ENCODE measurements at regions not wholly inside any gene's neighbourhood (a gene's known extent, or its start where the extent isn't known, plus 50 kb on each side); places are given as distances from the start of the nearest gene placed in this dataset.
"Not testable (repeated sequence)": the region's sequence is repeated elsewhere in the genome, so short reads cannot be mapped to it uniquely, and the experiment has no call there.

DNA sequence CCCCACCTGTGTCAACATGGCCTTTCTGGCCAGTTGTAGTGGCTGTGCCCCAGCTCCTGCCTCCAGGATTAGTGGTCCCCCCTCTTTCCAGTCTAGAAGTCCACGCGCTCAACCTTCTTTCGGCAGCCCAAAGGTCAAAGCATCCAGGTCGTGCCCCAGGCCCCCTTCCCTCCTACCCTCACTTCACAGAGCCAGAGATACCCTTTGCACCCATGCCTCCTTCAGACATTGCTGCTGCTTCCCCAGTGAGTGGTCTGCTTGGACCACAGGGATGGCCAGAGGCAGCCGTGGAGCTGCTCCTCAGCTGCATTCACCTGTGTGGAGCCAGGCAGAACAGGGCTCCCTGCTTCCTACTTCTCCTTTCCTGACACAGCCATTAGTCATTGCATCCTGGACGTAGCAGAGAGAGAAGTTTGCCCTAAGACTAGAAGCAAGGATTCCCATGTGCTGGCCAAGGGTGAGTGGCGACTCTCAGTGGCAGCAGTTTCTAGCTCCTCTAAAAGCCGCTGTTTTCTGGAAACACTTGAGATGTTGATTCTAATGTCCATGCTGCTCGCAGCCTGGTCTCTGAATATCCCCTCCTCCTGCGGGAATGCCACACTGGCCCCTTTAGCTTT, 243.1 kb upstream of the SHH start:
- DNase-seq: no peak
- intact Hi-C loops (cut with DNase I): no loop called here
- no peak for ATAC-seq (ENCODE audit: poor library complexity)

DNA sequence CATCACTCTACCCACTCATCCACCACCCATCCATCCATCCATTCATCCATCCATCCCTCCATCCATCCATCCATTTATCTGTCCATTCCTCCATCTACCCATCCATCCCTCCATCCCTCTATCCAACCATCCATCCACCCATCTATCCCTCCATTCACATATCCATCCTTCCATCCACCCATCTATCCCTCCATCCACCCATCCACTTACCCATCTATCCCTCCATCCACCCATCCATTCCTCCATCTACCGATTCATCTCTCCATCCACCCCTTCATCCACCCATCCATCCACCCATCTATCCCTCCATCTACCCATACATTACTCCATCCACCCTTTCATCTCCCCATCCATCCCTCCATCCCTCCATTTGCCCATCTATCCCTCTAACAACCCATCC, 239.6 kb upstream of the SHH start:
- intact Hi-C loops (cut with DNase I): no loop called here

DNA sequence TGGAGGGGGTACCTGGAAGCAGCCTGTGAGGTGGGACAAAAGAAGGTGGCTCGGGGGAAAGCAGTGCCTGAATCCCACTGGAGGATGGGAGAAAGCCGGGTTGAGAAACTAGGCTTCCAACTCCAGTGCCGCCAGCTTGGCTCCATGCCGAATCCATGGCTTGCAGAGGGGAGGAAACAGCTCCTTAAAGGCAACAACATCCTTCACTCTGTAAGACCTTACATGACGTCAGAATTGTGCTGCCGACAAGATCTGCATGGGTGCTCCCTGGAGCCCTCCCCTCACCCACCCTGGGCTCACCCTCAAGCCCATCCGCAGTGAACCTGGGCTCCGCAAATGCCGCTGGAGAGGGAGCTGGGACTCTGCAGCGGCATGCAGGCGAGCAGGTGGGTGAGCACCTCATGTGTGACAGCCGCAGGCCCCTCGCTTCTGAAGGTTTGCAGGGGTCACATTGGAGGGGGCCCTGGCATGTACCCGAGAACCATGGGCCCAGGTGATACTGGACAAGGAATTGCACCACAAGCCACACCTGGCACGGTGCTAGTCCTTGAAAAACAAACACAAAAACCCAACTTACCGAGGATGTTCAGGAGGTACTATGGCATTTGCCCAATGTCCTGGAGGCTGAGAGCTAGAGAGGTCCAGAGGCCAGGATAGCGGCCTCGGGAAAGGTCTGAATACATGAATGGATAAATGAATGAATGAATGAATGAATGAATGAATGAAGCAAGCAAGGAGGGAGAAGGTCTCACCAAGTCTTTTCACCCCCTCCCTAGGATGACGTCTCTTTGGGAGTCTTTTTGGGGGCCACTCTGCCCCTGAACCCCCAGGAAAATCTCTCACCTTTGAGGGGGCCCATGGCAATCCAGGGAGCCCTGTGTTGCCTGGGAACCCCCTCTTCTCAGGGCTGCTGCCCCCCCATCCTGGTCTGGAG, 238.6 kb upstream of the SHH start:
- ATAC-seq (ENCODE audit: poor library complexity) (no peak), DNase-seq (no peak)
- intact Hi-C loops (cut with DNase I): no loop called here

More for the DNA sequence above, 239.6 kb upstream of the SHH start:
- ATAC-seq (ENCODE audit: poor library complexity) (no peak), DNase-seq (no peak)

DNA sequence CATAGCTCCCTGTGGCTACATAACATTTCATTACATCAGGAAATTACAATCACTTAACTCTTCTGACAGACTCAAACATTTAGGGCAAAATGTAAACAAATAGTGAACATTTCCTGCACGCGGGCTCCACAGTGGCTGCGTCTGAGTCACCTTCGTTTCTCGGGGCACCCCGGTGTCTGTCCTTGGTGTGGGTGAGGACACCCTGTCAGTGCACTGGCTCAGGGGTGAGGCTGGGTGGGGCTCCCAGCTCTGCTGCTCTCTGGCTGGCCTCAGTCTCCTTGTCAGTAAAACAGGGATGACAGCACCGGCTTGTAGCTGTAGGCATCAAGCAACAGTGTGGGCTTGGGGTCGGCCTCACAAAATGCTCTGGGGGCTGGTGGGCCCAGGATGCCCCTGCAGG, 237.1 kb upstream of the SHH start:
- intact Hi-C loops (cut with DNase I): no loop called here
- ATAC-seq (ENCODE audit: poor library complexity) (no peak), DNase-seq (no peak)

DNA sequence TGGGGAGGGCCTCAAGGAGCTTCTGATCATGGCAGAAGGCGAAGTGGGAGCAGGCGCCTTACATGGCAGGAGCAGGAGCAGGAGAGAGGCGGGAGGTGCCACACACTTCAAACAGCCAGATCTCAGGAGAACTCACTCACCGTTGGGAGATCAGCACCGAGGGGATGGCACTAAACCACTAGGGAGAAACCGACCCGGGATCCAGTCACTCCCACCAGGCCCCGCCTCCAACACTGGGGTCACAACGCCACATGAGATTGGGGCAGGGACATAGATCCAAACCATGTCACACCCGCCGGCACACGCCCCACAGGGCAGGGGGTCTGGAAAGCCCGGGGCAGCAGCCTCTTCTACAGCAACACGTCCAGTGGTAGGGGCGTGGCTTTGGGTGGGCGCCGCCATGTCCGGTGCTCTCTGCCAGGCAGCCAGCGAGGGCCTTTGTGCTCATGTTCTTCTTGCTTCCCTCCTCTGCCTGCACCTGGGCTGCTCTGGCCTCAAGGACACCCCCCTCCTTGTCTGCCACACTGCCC, 233.8 kb upstream of the SHH start:
- DNase-seq: no peak
- intact Hi-C loops (cut with DNase I): no loop called here
- no peak for ATAC-seq (ENCODE audit: poor library complexity)

DNA sequence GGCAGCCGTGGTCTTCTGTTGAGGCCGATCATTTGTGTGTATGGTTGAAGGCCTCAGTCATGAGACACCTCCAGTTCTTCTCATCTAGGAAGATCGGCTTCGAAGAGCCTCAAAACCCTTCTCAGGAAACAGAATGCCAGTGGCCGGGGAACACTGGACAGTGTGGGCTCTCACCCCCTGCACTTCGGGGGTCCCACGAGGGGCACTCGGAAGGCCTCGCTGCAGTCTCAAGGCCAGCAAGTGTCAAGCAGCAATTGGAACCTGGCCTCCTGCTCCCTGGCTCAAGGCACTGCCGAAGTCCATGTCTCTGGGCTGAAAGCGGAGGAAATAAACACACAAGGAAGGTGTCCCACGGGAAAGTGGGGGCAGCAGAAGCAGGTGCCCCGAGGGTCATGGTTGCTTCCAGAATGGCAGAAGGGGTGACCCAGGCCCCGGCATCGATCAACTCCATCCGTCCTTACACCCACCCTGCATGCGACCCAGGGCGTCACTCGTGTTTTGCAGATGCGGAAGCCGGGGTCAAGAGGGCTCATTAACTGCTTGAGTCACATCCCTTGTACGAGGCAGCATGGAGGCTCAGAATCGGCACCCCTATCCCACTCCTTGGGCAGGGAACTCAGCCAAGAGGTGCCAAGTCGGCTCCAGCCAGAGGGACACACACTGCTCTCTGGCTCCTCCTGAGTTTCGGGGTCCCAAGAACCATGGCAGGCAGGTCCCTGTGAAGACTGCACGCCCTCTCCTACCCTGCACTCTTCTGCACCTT, 231.3 kb upstream of the SHH start:
- ATAC-seq (ENCODE audit: poor library complexity) (no peak), DNase-seq (no peak)
- intact Hi-C loops (cut with DNase I): no loop called here

DNA sequence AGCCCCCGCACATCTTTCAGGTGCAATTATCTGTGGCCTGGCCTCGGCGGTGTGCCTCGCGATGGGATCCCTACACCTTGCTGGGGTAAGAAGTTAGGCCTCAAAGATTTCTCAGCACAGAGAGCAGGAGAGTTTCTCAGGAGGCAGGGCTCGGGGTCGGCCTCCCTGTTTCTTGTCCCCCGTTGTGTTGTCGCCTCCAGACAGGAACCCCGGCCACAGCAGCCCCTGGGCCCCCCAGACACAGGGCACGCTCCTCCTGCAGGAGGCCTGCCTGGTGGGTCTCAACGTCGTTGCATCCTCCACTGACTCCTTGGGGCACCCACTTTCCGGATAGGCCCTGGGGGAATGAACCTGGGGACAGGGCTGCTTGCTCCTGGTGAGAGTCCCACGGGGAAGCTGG, 229.1 kb upstream of the SHH start:
- intact Hi-C loops (cut with DNase I): no loop called here
- no peak for DNase-seq
- no peak for ATAC-seq (ENCODE audit: poor library complexity)

DNA sequence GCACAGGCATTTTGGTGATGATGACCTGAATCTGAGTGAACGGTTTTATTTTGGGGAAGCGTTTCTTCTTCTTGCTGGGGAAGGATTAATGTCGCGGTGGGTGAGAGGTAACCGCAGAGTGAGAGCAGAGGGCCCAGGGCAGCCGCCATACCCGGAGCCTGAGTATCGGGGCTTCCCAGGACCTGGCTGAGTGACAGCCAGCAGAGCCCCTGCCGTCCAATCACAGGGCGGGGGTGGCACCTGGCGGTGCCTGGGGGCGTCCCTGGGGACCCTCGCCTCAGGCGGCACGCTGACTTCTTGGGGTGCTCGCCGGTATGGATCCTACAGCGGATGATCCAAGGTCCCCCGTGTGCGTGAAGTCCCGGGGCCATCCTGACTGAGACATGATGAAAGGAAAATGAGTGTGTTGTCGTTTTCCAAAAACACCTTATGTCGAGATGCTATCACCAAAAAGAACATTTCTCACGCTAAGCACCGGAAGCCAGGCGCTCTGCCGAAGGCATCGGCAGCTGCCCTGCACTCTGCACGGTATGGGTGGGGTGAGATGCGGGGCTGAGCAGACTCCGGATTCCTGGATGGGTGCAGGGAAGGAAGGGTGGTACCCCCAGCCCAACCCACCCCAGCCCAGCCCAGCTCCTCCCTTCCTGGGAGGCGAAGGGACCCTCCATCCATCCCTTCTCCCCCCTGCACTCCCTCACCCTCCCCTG, 227.9 kb upstream of the SHH start:
- no peak for DNase-seq
- intact Hi-C loops (cut with DNase I): no loop called here
- ATAC-seq (ENCODE audit: poor library complexity): no peak

DNA sequence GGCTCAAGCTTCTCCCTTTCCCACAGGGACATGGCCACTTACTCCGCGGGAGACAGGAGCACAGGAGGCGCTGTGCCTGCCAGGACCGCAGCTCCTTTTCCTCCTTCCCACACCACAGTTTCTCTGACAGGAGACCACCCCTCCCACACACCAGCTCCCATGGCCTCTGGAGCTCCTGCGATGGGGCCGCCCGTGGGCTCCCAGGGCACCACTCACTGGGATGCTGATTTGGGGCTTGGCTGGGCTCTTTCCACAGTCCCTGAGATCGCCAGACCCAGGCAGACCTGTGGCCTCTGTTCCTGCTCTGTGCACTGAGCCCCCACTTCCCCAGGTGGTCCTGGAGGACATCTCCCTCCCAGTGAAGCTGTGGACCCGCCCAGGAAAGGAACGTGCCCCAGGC, 226.9 kb upstream of the SHH start:
- intact Hi-C loops (cut with DNase I): no loop called here
- no peak for DNase-seq

DNA sequence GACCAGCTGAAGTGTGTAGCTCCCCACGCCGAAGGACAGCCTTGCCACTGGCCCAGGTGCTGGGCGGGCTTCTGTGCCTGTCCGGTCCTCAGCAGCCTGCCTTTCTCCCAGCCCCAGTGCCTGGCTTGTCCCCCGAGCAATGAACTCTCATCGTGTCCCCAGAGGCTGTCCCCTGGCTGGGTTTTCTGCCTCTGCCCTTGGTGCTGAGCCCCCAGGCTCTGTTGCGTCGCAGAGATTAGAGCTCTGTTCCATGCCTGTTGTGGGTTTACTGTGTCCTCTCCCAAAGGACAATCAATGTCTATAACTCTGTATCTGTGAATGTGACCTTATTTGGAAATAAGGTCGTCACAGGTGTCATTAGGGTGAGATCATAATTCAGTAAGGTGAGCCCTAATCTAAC, 226.1 kb upstream of the SHH start:
- ATAC-seq (ENCODE audit: poor library complexity): no peak
- intact Hi-C loops (cut with DNase I): no loop called here
- DNase-seq: no peak

More for the DNA sequence above, 226.9 kb upstream of the SHH start:
- no peak for ATAC-seq (ENCODE audit: poor library complexity)

DNA sequence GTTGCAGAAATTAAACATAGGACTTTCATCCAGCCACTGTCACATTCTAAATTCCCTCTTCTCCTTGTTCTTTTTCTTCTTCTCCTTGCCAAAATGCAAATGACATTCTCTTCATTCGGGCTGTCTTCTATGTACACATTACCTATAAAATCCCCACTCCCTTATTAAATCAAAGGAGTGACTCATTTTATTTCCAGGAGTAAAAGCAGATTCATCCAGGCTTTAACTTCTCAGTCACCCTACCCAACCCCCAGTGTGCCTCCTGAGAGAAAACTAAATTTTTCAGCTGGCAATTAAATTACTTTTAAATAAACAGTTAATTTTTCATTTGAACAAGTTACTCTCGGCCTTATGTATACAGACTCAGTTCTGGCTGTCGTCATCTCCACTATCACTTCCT, 223.9 kb upstream of the SHH start:
- intact Hi-C loops (cut with DNase I): no loop called here
- no peak for ATAC-seq (ENCODE audit: poor library complexity)
- no peak for DNase-seq

DNA sequence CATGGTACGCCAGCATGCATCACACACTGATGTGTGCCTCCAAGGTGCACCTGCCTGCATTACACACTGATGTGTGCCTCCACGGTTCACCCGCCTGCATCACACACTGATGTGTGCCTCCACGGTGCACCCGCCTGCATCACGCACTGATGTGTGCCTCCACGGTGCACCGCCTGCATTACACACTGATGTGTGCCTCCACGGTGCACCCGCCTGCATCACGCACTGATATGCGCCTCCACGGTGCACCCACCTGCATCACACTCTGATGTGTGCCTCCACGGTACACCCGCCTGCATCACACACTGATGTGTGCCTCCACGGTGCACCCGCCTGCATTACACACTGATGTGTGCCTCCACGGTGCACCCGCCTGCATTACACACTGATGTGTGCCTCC, 223.1 kb upstream of the SHH start:
- intact Hi-C loops (cut with DNase I); ATAC-seq (ENCODE audit: poor library complexity); DNase-seq: not testable (repeated sequence)

DNA sequence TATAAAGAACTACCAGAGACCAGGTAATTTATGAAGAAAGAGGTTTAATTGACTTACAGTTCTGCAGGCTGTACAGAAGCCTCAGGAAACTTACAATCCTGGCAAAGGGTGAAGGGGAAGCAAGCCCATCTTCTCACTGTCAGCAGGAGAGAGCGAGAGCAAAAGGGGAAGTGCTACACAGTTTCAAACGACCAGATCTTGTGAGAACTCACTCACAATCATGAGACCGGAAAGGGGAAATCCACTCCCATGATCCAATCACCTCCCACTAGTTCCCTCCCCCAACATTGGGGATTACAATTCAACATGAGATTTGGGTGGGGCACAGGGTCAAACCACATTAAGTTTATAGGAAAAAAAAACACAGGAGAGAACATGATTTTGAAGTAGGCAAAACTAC, 222.1 kb upstream of the SHH start:
- intact Hi-C loops (cut with DNase I): no loop called here
- DNase-seq (no peak), ATAC-seq (ENCODE audit: poor library complexity) (no peak)

DNA sequence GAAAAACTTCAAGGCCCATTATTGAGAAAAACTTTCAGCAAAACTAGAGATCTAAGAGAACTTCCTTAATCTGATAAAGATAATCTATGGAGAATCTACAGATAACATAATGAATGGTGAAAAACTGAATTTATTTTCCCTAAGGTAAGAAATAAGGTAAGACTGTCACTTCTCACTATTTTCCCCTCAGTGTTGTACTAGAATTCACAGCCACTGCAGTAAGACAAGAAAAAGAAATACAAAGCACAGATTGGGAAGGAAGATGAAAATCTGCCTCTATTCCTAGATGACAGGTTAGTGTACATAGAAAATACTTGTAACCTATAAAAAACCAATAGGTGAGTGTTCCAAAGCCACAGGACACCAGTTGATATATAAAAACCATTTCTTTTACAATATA, 220.7 kb upstream of the SHH start:
- no peak for DNase-seq
- ATAC-seq (ENCODE audit: poor library complexity): no peak
- intact Hi-C loops (cut with DNase I): no loop called here

DNA sequence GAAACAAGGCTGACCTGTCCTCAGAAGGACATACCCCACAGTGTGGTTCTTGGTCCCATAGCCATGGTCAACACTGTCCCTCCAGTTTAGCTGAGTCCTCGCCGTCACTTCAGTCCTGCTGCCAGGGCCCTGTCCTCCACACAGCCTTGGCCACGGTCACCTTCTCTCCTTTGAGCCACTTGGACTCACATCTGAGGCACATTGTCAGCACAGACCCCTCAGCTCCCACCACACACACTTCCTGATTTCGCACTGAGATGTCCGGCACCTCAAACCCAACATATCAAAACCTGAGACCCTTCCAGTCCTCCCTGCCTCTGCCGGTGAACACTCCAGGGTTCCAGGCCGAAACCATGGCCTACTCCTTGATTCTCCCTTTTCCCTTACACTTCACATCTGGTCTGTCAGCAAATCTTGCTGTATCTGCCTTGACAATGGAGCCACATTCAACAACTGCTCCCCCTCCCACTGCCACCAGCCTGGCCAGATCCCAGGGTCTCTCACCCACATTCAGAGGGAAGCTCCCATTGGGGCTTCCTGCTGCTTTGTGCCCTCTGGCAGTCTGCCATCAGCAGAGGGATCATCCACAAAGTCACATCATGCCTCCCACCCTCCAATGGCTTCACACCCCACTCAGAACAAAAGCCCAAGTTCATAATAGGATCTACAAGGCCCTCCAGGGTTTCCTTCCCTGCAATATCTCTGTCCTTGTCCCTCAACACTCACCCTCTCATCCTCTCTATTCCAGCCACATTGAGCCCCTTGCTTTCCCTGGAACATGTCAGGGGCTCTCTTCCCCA, 219.6 kb upstream of the SHH start:
- intact Hi-C loops (cut with DNase I): no loop called here
- ATAC-seq (ENCODE audit: poor library complexity) (no peak), DNase-seq (no peak)

DNA sequence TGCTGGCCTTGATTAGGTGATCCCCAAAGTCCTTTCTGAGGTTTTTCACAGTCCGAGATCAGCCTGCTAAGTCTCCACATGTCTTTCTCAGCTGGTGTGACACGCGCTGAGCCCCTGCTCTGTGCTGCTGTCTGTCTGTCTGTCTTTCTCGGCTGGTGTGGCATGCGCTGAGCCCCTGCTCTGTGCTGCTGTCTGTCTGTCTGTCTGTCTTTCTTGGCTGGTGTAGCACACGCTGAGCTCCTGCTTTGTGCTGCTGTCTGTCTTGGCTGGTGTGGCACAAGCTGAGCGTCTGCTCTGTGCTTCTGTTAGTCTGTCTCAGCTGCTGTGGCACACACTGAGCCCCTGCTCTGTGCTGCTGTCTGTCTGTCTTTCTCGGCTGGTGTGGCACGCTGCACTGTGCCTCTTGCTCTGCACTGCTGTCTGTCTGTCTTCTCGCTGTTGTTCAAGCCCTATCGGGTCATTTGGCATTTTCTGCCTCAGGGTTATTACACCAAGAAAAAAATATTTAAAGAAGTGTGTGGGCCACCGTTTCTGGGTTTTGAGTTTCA, 217.3 kb upstream of the SHH start:
- DNase-seq: no peak
- no peak for ATAC-seq (ENCODE audit: poor library complexity)
- intact Hi-C loops (cut with DNase I): no loop called here

DNA sequence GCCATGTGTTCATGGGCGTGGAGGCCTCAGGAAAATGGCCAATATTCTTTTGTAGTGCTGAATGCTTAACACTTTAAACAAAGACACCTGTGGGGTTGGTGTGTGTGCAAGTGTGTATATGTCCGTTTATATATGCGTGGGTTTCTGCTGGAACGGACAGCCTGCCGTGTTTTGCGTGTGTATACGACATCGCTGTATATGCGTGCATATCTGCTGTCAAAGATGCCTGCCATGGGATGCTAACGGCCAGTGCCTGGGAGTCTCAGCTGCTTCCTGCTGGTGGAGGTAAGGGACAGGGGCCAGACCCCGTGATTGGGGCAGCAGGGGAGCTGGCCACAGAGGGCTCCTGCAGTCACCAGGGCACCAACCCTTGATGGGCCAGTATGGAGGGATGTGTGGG, 216.3 kb upstream of the SHH start:
- DNase-seq (no peak), ATAC-seq (ENCODE audit: poor library complexity) (no peak)
- intact Hi-C loops (cut with DNase I): no loop called here

DNA sequence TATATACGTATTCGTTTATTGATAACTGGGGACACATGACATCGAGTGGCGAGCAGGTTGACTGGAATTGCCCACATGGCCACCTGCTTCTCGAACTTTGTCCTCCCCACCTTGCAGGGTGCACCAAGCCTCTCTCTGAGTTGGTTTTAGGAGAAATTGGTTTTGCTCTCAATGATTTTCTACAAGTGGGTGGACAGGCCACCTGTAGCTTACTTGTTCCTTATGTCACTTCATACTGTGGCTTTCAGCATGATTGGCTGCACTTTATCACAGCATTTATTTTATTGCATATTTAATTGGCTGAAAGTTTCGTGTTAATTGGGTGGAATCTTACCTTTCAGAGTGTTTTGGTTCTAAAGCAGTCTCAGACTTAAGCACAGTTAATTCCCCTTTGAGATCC, 215.6 kb upstream of the SHH start:
- DNase-seq: no peak
- ATAC-seq (ENCODE audit: poor library complexity): no peak
- intact Hi-C loops (cut with DNase I): no loop called here
